GM19452 (cell line): ENCODE measurements at regions not wholly inside any gene's neighbourhood (a gene's known extent, or its start where the extent isn't known, plus 50 kb on each side); places are given as distances from the start of the nearest gene placed in this dataset.

ENCODE experiments used
- ATAC-seq: cut with Tn5 transposase; IDR thresholded peaks from one replicate; pipeline ENCODE4 v1.9.1; 2021; ENCODE audit not compliant: unreplicated experiment

DNA sequence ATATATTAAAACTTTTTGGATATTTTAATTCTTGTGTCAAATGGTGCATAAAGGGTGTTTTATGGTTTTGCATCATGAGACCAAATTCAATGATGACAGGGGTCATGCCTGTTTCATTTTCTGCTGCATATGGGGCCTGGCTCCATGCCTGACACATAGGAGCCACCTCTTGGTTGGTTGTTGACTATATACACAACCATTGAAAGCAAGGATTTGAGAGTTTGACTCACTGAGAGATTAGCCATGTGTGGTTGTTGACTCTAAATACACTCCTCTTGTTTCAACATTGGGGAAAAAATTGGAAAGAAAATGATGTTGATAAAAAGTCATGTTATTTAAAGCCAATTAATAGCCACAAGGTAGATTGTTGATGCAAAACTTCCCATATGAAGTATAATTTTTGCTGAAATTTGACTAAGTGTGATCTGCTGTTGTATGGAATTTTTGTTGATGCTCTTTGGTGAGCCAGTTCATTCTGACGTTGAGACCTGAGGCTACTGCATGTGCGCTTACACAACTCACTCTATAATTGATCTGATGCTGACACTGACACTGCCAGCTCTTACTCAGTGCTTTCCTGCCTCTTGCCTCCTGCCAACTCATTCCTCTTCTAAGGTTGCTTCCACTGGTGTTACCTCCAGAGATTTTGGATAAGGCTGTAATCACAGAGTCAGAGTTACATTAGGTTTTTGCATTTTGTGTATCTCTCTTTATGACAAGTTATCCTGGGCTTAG lies 446.2 kb upstream of the SLC14A2 start:
- ATAC-seq: no peak

- ATAC-seq: no peak
Observed at GRCh38 chr18:45169610-45170009, 445.7 kb upstream of the SLC14A2 start.

GRCh38 chr18:45171679-45172191 lies 443.5 kb upstream of the SLC14A2 start:
- ATAC-seq: no peak

GRCh38 chr18:45173327-45173726 lies 441.9 kb upstream of the SLC14A2 start:
- ATAC-seq: peak; percentile 13

DNA sequence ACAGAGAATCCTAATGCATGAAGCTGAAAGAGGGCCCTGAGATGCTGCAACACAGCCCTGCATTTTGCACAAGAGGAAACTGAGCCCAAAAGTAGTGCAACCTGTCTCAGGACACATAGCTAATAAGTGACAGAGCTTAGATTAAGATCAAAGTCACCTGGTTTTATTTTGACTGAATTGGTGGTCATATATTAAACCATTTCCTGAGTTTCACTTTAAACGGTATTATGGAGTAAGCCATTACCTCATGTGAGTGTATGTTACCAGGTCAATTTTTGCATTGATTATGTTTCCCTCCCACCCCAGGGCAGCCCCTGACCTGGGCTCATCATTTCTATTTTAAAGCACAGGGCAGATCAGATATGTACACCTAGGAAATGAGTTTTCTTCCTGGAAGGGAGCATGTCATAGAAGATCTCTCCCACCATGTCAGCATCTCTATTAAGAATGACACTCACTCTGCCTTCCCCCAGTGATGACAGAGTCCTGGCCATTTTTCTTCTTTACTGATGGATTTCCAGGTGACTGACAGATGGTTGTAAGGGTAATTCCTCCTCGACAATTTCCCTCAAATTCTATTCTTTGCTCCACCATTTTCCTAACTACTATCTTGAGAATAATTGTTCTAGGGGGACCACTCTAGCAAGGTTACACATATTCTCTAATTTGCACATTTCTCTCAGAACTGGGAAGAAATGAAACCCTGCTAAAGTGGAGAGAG lies 441.3 kb upstream of the SLC14A2 start:
- ATAC-seq: peak; percentile 71

DNA sequence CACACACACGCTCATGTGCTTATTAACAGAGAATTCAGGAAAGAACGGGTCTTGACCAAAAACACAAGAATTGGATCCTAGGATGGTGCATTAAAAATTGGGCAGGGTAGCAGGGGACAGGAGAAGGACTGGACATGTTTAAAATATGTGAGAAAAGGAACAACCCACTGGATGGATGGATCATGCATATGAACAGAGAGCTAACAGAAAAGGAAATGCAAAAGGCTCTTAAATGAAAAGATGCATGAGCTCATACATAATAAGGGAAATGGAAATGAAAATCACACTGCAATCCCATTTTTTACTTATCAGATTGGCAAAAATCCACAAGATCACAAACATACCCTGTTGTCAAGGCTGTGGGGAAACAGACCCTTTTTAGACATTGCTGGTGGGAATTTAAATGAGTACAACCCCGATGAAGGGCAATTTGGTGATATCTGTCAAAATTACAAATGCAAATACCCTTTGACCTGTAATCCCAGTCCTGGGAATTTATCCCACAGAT lies 440.6 kb upstream of the SLC14A2 start:
- no peak for ATAC-seq

DNA sequence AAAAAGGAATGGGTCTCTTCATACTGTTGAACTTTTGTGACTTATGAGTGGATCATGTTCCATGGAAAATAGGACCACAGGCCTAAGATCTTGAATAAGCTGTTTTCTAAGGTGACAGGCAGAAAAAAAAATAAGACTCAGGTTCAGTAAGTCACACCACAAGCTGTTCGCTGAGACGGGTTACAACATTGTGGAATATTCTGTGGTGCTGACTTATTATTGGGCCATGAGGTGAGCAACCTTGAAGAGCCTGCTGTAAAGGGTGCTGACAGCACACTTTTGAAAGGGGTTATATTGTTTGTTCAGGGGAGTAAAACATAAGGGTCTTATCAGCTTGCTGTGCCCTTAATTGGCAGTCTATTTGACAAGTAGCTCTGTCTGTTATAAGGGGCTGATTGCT lies 439.8 kb upstream of the SLC14A2 start:
- ATAC-seq: no peak

GRCh38 chr18:45186832-45187231 lies 428.4 kb upstream of the SLC14A2 start:
- ATAC-seq: no peak

- no peak for ATAC-seq
Observed at GRCh38 chr18:45191795-45192194, 423.5 kb upstream of the SLC14A2 start.

DNA sequence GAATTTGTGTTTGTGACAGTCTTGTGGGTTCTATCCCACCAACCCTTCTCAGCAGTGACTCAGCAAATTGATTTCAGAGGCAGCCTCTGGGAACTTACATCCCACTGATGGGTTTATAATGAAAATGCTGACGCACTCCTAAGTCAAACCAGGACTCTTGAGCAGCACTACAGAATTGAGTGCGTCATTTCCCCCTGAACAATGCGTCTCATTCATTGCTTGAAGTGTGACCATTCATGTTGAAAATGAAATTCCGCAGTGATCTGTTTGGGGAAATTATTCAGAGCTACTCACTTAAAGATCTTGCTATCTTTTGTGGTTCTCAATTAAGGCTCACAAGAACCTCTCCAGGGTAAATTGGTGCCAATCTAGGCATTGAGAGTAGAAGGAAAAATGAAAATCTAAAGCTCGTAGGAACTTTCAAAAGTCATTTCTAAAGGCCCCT lies 417.7 kb upstream of the SLC14A2 start:
- ATAC-seq: peak; percentile 99

DNA sequence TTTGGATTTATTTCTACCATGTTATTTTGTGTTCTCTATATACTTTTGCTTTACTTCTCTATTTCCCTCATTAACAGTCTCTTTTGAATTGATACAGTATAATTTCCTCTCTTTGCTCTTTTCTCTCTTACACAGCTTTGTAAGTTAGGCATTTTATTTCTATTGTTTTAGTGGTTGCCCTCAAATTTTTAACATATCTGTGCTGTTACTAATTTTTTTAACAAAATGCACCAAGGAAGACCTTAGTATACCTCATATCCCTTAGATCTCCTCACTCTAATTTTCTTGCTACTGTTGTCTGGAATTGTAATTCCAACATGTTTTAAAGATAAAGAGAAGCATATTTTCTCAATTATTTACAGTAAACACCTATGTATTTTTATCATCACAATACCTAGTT lies 416.8 kb upstream of the SLC14A2 start:
- ATAC-seq: no peak

- ATAC-seq: no peak
Observed at GRCh38 chr18:45201029-45201428, 414.2 kb upstream of the SLC14A2 start.

DNA sequence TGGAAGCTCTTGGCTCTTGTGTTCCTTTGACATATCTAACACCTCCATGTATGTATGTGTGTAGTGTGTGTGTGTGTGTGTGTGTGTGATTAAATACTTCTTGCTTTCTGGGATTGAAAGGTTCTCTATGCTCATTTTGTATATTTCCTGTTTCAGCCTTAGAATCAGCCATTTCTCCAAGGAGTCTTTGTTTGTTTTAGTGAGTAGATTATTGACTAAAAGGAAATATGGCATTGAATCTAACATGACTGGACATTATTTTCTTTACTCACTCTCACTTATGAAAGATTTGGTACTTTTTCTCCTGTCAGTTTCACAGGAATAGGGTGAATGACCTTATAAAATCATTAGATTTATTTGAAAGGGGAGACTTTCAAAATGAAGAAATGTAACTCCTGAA lies 413.8 kb upstream of the SLC14A2 start:
- ATAC-seq: no peak

GRCh38 chr18:45202061-45202460 lies 413.2 kb upstream of the SLC14A2 start:
- no peak for ATAC-seq

- ATAC-seq: no peak
Observed at GRCh38 chr18:45203677-45204076, 411.6 kb upstream of the SLC14A2 start.

- ATAC-seq: no peak
Observed at GRCh38 chr18:45207328-45207727, 407.9 kb upstream of the SLC14A2 start.

DNA sequence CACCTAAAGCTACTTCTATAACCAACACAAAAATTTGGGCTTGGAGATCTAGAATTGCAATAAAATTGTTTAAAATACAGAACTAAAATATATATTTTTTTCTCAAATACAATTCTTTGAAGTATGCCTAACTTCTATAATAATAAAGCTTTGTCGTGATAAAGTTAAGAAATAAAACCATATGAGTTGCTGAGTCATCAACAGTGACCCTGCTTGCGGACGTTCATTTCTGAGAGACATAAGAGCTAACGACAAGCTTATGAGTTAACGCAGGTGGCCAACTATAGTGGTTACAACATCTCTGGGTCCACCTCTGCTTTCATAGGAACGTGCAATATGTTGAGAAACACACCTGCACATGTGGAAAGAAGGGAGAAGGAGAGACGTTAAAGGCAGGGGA lies 407.1 kb upstream of the SLC14A2 start:
- ATAC-seq: no peak

GRCh38 chr18:45212181-45213039 lies 402.9 kb upstream of the SLC14A2 start:
- peak; percentile 100 for ATAC-seq

DNA sequence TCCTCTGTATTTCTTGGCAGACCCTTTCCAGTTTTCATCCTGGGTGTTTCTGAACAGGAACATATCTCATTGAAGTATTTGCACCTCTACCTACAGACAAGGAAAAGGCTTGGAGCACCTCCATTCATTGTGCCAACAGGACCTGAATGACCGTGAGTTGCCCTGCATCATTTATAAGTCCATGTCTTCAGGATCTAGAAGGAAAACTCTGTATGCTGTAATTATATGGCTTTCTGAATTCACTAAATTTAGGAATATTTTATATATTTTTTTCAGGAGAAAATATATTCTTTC lies 402.3 kb upstream of the SLC14A2 start:
- peak; percentile 23 for ATAC-seq

- no peak for ATAC-seq
Observed at GRCh38 chr18:45218436-45218835, 396.8 kb upstream of the SLC14A2 start.

- ATAC-seq: no peak
Observed at GRCh38 chr18:45221363-45221762, 393.9 kb upstream of the SLC14A2 start.
